ENCODE measurements at regions not wholly inside any gene's neighbourhood (a gene's known extent, or its start where the extent isn't known, plus 50 kb on each side); places are given as distances from the start of the nearest gene placed in this dataset.

DNA sequence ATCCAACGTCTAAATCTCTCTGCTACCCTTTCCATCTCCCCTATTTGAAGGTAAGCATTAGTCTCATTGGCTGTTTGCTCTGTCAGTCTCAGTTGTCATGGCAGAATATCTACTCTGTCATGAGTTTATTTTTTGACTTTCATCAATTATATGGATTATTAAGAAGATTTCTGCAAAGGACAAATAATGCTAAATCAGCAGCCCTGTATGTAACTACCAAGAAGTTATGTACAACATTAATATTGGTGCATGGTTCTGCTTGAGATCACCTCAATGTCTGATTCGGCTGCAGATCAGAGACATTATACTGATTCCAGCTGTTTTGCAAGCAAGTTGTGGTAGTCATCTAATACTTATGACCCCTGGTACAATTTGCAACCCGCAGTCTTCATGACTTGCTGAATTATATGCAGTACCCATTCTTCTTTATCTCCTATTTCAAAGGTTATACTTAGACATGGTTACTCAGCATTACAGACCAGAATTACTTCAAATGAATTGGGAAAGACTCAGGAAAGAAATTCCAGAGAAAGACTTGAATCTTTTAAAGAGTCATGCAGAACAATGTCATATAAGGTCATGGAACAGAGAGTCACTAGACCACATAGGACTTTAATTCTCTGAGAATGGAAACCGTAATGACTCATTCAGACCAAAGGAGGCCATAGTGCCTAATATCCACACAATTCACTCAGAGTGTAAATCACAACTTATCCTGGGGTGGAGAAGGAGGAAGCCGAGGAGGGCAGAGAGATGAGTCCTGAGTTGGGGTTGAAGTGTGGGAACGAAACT lies 201.4 kb downstream of the IBTK start:
- H3K9me3 ChIP-seq (ENCODE audit: control insufficient read depth in 5 of 5, low read length in 5 of 5): no peaks in the 10 kb centered on the region
- H3K9ac ChIP-seq (ENCODE audit: low read length in 5 of 5): no peak overlapping the region
- peaks cover 0 to 6% (median 0%) of the 10 kb centered on the region in 5 donors for H3K4me1 ChIP-seq (ENCODE audit: control insufficient read depth in 5 of 5, insufficient read depth in 5 of 5, low read length in 5 of 5)
- H3K27me3 ChIP-seq (ENCODE audit: control insufficient read depth in 5 of 5, insufficient read depth in 4 of 5, low read length in 5 of 5): no peaks in the 10 kb centered on the region
- H3K4me3 ChIP-seq (ENCODE audit: low read depth in 1 of 5, low read length in 5 of 5): no peak overlapping the region
- H3K36me3 ChIP-seq (ENCODE audit: control insufficient read depth in 5 of 5, insufficient read depth in 5 of 5, low read length in 5 of 5): no peaks in the 10 kb centered on the region
- H3K27ac ChIP-seq (ENCODE audit: low read depth, low read length): no peak overlapping the region

DNA sequence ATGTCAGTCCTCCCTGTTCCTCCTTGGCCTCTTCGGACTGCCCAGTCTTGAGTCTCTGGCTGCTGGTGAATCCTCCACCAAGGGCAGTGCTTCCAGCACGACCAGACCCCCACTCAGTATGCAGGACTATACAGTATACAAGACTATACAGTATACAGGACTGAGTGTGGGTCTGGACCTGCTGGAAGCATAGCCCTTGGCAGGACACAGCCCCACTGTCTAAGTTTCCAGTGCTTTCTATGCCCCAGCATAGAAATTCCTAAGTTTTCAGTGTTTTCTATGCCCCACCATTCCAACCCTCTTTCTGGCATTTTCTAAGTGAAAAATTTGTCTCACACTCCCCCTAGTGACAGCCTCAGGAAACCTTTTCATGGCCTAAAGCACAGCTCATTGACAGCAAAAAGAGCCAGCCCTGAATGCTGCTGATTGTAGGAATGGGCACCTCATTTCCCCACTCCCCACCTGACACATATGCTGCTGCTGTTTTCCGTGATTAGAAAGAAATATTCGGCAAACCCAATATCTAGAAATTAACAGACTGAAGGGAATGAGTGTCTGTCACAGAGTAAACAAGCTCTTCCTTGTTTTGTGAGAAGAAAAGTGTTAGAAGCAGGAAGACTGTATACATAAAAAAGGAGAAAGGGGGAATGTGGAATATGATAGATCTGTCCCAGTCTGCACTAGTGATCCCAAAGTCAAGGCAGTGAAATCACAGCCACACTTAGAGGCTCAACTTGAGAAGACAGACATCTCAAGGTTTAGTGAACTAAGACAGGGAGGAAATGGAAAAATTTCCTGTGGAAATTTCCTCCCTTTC lies 206.9 kb downstream of the IBTK start:
- Histone ChIP-seq H3K36me3 (ENCODE audit: control insufficient read depth in 5 of 5, insufficient read depth in 5 of 5, low read length in 5 of 5) (no peaks in the 10 kb centered on the region), H3K9ac (ENCODE audit: low read length in 5 of 5) (no peak overlapping the region), H3K4me1 (ENCODE audit: control insufficient read depth in 5 of 5, insufficient read depth in 5 of 5, low read length in 5 of 5) (peaks cover 0 to 4% (median 0%) of the 10 kb centered on the region in 5 donors)

DNA sequence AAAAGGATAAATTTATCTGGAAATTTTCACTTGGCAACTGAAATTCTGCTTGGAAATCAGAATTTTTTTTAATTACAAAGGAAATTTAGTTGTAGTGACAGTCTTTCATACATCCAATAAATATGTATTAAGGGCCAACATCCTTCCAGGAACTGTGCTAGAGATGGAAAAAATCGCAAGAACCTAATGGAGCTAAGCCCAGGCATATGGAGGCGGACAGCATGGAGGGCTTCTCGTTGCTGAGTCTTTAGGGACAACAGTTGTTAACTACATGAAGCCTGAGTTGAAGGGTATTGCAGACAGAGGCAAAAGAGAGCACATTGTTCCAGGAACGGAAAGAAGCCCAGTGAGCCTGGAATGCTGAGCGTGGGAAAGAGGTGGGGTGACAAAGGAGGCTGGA lies 208.9 kb downstream of the IBTK start:
- Histone ChIP-seq H3K4me1 (ENCODE audit: control insufficient read depth in 5 of 5, insufficient read depth in 5 of 5, low read length in 5 of 5) (peaks cover 0 to 5% (median 2%) of the 10 kb centered on the region in 5 donors), H3K36me3 (ENCODE audit: control insufficient read depth in 5 of 5, insufficient read depth in 5 of 5, low read length in 5 of 5) (no peaks in the 10 kb centered on the region), H3K27me3 (ENCODE audit: control insufficient read depth in 5 of 5, insufficient read depth in 4 of 5, low read length in 5 of 5) (no peaks in the 10 kb centered on the region), H3K9ac (ENCODE audit: low read length in 5 of 5) (no peak overlapping the region), H3K27ac (ENCODE audit: low read depth, low read length) (no peak overlapping the region), H3K4me3 (ENCODE audit: low read depth in 1 of 5, low read length in 5 of 5) (no peak overlapping the region), H3K9me3 (ENCODE audit: control insufficient read depth in 5 of 5, low read length in 5 of 5) (no peaks in the 10 kb centered on the region)

More for the DNA sequence above, 206.9 kb downstream of the IBTK start:
- Histone ChIP-seq H3K27ac (ENCODE audit: low read depth, low read length) (no peak overlapping the region), H3K4me3 (ENCODE audit: low read depth in 1 of 5, low read length in 5 of 5) (no peak overlapping the region), H3K27me3 (ENCODE audit: control insufficient read depth in 5 of 5, insufficient read depth in 4 of 5, low read length in 5 of 5) (no peaks in the 10 kb centered on the region), H3K9me3 (ENCODE audit: control insufficient read depth in 5 of 5, low read length in 5 of 5) (no peaks in the 10 kb centered on the region)

DNA sequence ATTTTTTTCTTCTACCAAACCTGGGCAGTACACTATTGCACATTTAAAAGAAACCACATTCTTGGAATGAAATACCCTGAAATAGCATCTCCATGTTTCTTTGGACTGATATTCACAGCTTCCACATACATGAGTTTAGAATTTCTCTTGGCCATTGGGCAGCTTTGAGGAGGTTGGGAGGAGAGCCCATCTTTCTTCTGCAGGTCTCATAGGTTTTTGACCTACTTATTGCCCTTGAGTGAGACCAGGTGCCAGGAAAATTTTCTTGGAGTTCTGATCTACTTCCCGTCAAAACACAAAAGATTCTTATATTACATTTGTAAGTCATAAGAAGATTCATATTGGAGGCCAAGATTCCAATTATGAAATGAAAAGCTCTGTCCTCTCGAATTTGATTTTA lies 212.0 kb downstream of the IBTK start:
- Histone ChIP-seq H3K27ac (ENCODE audit: low read depth, low read length) (no peak overlapping the region), H3K27me3 (ENCODE audit: control insufficient read depth in 5 of 5, insufficient read depth in 4 of 5, low read length in 5 of 5) (no peaks in the 10 kb centered on the region), H3K36me3 (ENCODE audit: control insufficient read depth in 5 of 5, insufficient read depth in 5 of 5, low read length in 5 of 5) (no peaks in the 10 kb centered on the region), H3K4me3 (ENCODE audit: low read depth in 1 of 5, low read length in 5 of 5) (no peak overlapping the region), H3K4me1 (ENCODE audit: control insufficient read depth in 5 of 5, insufficient read depth in 5 of 5, low read length in 5 of 5) (peaks cover 0 to 6% (median 4%) of the 10 kb centered on the region in 5 donors), H3K9ac (ENCODE audit: low read length in 5 of 5) (no peak overlapping the region), H3K9me3 (ENCODE audit: control insufficient read depth in 5 of 5, low read length in 5 of 5) (no peaks in the 10 kb centered on the region)

DNA sequence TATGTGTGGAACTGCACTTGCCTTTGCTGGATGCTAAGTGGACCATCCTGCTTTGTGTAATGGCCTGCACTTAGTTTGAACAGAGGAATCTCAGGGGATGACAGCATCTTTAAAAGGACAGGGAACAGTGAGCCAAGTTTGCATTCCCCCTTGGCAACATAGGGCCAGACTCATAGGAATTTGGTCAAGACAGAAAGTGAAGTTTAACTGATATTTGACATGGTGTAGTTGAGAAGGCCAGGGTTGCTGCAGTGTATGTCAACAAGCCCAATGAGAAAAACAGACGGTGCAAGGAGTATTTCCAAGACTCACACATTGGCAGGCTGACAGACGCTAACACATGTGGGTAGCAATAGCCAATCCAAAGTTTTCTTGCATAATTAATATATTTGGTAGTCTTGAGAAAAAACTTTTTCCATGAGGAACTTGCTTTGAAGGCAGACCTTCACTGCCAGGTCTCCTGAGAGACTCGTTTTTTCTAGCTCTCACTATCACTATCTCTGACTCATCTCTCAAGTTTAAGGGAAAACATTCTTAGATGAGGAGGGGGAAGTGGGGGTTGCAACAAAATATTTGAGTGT lies 213.8 kb downstream of the IBTK start:
- Histone ChIP-seq H3K9ac (ENCODE audit: low read length in 5 of 5) (no peak overlapping the region), H3K9me3 (ENCODE audit: control insufficient read depth in 5 of 5, low read length in 5 of 5) (no peaks in the 10 kb centered on the region), H3K36me3 (ENCODE audit: control insufficient read depth in 5 of 5, insufficient read depth in 5 of 5, low read length in 5 of 5) (no peaks in the 10 kb centered on the region), H3K4me1 (ENCODE audit: control insufficient read depth in 5 of 5, insufficient read depth in 5 of 5, low read length in 5 of 5) (peaks cover 0 to 6% (median 2%) of the 10 kb centered on the region in 5 donors), H3K27ac (ENCODE audit: low read depth, low read length) (no peak overlapping the region), H3K27me3 (ENCODE audit: control insufficient read depth in 5 of 5, insufficient read depth in 4 of 5, low read length in 5 of 5) (no peaks in the 10 kb centered on the region), H3K4me3 (ENCODE audit: low read depth in 1 of 5, low read length in 5 of 5) (no peak overlapping the region)

DNA sequence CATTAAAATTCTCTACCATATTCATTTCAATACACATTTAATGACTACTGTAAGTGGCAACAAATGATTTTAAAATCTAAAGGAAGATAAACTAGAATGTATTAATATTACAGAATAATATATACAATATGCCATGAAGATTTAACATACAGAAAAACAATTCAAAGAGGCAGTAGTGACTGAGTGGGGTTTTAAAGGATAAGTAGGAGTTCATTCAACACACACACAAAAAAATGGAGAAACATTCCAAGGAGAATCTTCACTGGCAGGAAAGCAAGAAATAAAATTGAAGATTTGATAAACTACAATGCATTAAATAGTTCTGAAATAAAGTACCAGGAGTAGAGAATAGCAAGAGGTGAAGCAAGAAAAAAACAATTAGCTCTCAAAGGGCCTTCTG lies 215.1 kb downstream of the IBTK start:
- H3K4me3 ChIP-seq (ENCODE audit: low read depth in 1 of 5, low read length in 5 of 5): no peak overlapping the region
- no peak overlapping the region for H3K27ac ChIP-seq (ENCODE audit: low read depth, low read length)
- peaks cover 0 to 6% (median 2%) of the 10 kb centered on the region in 5 donors for H3K4me1 ChIP-seq (ENCODE audit: control insufficient read depth in 5 of 5, insufficient read depth in 5 of 5, low read length in 5 of 5)
- H3K9me3 ChIP-seq (ENCODE audit: control insufficient read depth in 5 of 5, low read length in 5 of 5): no peaks in the 10 kb centered on the region
- H3K9ac ChIP-seq (ENCODE audit: low read length in 5 of 5): no peak overlapping the region
- no peaks in the 10 kb centered on the region for H3K27me3 ChIP-seq (ENCODE audit: control insufficient read depth in 5 of 5, insufficient read depth in 4 of 5, low read length in 5 of 5)
- H3K36me3 ChIP-seq (ENCODE audit: control insufficient read depth in 5 of 5, insufficient read depth in 5 of 5, low read length in 5 of 5): no peaks in the 10 kb centered on the region

GRCh38 chr6:82030761-82031503 lies 216.6 kb downstream of the IBTK start:
- H3K9ac ChIP-seq (ENCODE audit: low read length in 5 of 5): no peak overlapping the region
- no peak overlapping the region for H3K27ac ChIP-seq (ENCODE audit: low read depth, low read length)
- H3K9me3 ChIP-seq (ENCODE audit: control insufficient read depth in 5 of 5, low read length in 5 of 5): no peaks in the 10 kb centered on the region

DNA sequence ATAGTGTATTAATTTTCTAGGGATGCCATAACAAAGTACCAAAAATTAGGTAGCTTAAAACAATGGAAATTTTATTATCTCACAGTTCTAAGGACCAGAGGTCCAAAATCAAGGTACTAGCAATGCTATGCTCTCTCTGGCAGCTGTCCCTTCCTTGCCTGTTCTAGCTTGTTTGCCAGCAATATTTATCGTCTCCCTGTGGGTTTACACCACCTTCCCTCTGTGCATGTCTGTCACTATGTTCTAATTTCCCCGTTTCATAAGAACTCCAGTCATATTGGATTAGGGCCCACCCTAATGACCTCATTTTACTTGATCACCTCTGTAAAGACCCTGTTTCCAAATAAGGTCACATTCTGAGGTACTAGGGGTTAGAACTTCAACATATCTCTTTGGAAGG lies 217.2 kb downstream of the IBTK start:
- Histone ChIP-seq H3K4me3 (ENCODE audit: low read depth in 1 of 5, low read length in 5 of 5) (no peak overlapping the region), H3K9ac (ENCODE audit: low read length in 5 of 5) (no peak overlapping the region), H3K4me1 (ENCODE audit: control insufficient read depth in 5 of 5, insufficient read depth in 5 of 5, low read length in 5 of 5) (peaks cover 0 to 6% (median 2%) of the 10 kb centered on the region in 5 donors), H3K27me3 (ENCODE audit: control insufficient read depth in 5 of 5, insufficient read depth in 4 of 5, low read length in 5 of 5) (no peaks in the 10 kb centered on the region), H3K36me3 (ENCODE audit: control insufficient read depth in 5 of 5, insufficient read depth in 5 of 5, low read length in 5 of 5) (no peaks in the 10 kb centered on the region), H3K9me3 (ENCODE audit: control insufficient read depth in 5 of 5, low read length in 5 of 5) (no peaks in the 10 kb centered on the region), H3K27ac (ENCODE audit: low read depth, low read length) (no peak overlapping the region)

More at GRCh38 chr6:82030761-82031503, 216.6 kb downstream of the IBTK start:
- Histone ChIP-seq H3K4me3 (ENCODE audit: low read depth in 1 of 5, low read length in 5 of 5) (no peak overlapping the region), H3K4me1 (ENCODE audit: control insufficient read depth in 5 of 5, insufficient read depth in 5 of 5, low read length in 5 of 5) (peaks cover 0 to 6% (median 2%) of the 10 kb centered on the region in 5 donors), H3K36me3 (ENCODE audit: control insufficient read depth in 5 of 5, insufficient read depth in 5 of 5, low read length in 5 of 5) (no peaks in the 10 kb centered on the region), H3K27me3 (ENCODE audit: control insufficient read depth in 5 of 5, insufficient read depth in 4 of 5, low read length in 5 of 5) (no peaks in the 10 kb centered on the region)

DNA sequence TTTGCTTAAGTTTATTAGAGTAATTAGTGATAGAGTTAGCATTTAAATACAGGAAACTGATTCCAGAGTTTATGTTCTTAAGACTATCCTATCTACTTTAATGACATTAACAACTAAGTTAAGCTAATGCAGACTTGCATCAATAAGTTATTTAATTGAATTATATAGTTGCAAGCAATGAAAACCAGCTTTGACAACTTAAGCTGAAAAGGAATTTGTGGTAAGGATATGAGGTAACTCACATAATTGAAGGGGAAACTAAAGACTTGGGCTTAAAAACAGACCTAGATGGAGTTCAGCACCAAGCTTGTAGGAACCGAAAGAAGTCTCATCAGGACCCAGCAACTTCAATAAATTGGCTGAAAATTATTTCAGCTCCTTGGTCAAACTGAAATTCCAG lies 222.3 kb downstream of the IBTK start:
- Histone ChIP-seq H3K36me3 (ENCODE audit: control insufficient read depth in 5 of 5, insufficient read depth in 5 of 5, low read length in 5 of 5) (no peaks in the 10 kb centered on the region), H3K4me1 (ENCODE audit: control insufficient read depth in 5 of 5, insufficient read depth in 5 of 5, low read length in 5 of 5) (no peaks in the 10 kb centered on the region), H3K4me3 (ENCODE audit: low read depth in 1 of 5, low read length in 5 of 5) (no peak overlapping the region), H3K9me3 (ENCODE audit: control insufficient read depth in 5 of 5, low read length in 5 of 5) (no peaks in the 10 kb centered on the region), H3K27ac (ENCODE audit: low read depth, low read length) (no peak overlapping the region), H3K9ac (ENCODE audit: low read length in 5 of 5) (no peak overlapping the region), H3K27me3 (ENCODE audit: control insufficient read depth in 5 of 5, insufficient read depth in 4 of 5, low read length in 5 of 5) (no peaks in the 10 kb centered on the region)

Data from subcutaneous abdominal adipose tissue (tissue), 5 donors.